ENCODE measurements at regions not wholly inside any gene's neighbourhood (a gene's known extent, or its start where the extent isn't known, plus 50 kb on each side); places are given as distances from the start of the nearest gene placed in this dataset.
"Not testable (repeated sequence)": the region's sequence is repeated elsewhere in the genome, so short reads cannot be mapped to it uniquely, and the experiment has no call there.

DNA sequence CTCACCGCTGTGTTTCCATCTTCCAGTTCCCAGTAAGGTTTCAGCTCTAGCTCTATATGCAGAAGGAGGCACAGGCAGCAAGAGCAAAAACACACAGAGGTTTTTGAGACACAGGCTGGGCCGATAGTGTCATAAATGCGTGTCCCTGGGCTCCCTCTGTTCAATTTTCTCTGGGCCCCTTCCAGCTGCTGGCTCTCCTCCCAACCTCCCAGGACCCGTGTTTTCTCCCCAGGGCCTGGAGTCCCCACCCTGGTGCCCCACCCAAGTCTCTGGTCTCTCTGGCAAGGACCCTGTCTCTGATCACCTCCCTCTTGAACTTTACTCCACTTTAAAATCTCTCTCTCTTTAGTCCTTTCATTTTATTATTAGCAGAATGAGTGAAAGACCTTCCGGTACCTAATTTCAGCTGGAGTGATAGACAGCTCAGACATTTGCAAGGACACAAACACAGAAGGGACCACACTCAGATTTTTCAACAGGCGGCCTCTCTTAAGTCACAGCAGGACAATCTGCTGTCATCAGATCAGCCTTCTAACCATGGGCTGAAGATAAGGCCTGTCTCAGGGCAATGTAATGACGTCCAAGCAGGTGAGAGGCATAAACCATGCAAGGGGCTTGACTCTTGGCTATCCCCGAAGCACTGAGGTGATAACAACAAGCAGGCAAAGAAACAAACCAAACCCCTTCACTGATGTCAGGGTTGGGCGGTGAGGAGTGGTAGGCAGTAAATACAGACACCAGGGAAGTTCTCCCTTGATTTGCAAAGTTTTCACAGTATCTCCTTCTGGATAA is 190.0 kb upstream of the IRS2 start:
- no peak for DNase-seq

DNA sequence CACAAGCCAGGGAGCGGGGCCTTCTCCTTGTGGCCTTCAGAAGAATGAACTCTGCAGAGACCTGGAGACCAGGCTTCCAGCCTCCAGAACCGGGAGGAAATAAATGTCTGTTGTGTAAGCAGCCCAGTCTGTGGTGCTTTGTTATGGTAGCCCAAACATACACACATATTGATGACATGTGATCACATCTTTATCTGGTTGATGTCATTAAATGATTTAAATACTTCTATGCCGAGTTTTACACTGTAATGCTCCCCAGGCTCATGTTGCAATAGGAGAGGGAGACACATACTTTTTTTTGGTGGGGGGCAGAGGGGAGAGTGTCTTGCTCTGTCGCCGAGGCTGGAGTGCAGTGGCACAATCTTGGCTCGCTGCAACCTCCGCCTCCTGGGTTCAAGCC is 188.0 kb upstream of the IRS2 start:
- no peak for DNase-seq

DNA sequence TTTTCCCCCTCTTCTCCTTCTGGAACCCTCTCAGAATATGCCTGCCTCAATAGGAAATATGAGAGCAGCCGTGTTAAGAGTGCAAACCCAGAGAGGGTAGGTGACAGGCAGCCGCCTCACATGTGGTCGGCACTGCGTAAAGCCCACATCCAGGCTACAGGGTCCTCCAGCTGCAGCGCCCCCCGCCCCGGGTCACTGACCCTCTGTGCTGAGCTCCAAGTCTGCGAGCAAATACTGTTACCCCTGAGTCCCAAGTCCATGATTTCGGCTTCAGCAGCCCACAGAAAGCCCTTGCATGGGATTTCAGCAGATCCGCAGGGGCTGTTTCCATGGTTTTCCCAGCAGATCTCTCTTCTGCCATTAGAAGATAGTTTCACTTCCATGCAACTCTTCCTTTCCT is 186.9 kb upstream of the IRS2 start:
- no peak for DNase-seq

DNA sequence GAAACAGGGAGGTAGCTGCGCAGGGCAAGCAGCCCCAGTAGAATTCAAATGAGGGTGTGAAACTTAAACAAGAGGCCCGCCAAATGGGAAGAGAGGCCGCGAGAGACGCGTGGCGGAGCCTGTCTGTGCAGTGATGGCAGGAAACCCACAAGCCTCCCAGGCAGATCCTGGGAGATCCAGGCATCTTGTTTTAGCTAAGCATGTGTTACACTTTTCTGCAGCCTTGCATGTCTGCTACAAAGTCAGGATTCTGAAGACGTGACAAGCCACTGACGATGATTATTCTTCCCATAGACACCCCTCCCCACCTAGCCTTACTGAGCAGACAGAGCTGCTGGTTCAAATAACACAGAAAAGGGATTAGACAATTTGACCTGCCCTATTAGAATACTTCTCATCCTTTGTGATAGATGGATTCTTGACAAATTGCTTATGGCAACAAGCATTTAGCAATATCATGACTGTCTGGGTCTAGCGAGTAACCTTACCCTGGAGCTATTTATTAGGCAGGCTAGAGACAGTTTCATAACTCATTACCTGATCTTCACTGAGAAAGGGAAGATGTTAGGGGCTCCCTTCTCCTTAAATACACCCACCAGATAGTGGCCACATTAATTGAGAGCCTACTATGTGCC is 185.2 kb upstream of the IRS2 start:
- DNase-seq, result no peak

DNA sequence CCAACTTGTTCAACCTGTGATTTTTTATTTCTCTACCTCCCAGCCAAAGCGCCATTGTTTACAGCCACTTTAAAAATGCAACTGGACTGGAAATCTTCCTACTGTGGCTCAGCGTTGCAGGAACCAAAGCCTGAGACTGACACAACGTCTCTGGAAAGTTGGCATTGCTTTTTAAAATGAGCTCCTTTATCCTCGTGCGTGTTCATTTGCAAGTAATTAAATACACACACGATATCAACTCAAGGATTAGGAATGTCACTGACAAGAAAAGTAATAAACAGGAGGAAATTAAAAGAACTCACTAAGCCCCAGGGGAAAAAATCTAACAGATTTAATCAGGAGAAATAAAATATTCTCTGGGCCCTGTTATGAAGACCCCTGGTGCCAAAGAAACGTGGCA is 184.6 kb upstream of the IRS2 start:
- no peak for DNase-seq

DNA sequence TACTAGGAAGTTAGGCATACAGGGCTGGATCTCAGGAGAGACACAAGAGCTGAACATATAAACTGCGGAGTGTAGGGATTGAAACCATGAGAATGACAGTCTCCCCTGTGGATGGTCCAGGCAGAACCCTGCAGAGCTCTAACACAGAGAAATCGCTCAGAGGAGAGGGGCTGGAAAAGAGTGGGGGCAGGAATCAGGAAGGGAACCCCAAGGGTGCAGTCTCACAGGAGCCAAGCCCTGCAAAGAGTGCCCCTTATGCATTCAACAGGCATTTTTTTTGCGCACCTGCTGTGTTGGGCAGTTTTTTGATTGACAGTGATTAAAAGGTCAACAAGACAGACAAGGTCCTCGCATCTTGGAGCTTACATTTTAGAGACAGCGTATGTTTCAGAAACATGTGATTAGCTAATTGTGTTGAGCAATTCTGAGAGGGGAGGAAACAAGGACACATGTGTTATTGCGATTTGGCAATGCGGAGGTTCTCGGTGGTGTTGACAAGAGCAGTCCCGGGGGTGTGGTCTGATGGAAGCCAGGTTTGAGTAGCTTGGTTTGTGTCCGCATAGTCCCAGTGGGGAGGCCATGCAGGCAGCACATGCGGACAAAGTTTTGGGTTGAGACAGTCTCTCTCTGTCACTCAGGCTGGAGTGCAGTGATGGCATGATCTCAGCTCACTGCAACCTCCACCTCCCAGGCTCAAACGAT is 182.6 kb upstream of the IRS2 start:
- DNase-seq, result no peak

DNA sequence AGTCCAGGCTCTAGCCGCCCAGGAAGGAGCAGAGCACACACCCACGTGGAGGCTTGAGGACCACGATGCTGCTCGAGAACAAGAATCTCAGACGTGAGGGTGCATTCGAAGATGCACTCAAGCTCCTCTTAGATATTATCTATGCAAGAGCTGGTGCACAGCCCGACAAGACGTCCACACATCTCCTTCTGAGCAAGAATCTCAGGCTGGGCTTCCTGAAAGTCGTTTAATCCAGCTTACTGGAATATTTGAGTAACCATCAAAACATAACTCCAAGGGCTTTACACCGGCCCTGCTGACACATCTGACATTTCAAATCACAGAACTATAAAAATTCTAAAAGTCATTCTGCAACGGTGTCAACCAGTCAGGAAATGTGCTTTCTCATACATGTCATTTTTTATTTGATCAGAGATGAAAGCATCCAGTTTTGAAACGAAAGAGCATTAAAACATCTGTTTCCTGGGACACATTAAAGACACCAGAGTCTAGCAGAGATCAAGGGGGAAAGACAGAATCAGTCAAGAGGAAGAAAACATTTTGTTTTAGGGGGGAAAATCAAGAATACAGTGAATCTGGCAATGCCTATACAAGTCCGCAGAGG is 177.7 kb upstream of the IRS2 start:
- no peak for DNase-seq

DNA sequence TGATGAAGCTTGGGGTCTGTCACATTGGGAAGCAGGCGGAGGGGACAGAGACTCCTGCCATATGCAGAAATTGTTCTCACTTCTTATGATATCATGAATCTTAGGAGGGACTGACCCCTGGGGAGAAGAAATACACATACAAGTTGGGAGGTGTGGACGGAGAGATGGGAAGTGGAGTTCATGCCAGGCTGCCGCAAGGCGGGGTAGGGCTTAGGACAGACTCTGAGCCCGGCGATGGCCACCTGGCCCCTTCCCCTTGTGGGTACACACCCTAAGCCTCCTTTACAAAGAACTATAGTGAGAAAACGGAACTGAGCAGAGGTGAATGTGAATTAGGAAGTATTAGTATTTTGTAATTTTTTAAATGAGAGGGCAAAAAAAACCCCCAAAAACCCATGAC is 177.0 kb upstream of the IRS2 start:
- DNase-seq, result no peak

DNA sequence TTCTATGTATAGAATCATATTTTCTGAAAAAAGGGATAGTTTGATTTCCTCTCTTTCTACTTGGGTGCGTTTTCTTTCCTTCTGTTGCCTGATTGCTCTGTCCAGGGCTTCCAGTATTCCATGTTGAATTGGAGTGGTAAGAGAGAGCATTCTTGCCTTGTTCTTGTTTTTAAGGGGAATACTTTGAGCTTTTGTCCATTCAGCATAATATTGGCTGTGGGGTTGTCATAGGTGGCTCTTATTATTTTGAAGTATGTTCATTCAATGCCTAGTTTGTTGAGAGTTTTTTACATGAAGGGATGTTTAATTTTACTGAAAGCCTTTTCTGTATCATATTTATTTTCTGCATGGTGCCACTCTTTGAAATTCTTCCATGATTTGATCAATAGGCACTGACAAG is 173.5 kb upstream of the IRS2 start:
- no peak for DNase-seq

DNA sequence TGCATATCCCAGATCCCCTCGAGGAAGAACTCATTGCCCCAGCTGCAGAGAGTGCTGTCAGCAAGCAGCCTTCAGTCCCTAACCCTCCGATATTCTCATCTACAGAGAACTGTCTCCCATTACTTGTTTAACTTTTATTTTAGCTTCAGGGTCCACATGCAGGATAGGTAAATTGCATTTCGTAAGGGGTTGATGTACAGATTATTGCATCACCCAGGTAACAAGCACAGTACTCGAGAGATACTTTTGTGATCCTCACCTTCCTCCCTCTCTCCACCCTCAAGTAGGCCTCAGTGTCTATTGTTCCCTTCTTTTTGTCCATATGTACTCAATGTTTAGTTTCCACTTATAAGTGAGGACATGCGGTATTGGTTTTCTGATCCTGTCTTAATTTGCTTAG is 171.5 kb upstream of the IRS2 start:
- no peak for DNase-seq

DNA sequence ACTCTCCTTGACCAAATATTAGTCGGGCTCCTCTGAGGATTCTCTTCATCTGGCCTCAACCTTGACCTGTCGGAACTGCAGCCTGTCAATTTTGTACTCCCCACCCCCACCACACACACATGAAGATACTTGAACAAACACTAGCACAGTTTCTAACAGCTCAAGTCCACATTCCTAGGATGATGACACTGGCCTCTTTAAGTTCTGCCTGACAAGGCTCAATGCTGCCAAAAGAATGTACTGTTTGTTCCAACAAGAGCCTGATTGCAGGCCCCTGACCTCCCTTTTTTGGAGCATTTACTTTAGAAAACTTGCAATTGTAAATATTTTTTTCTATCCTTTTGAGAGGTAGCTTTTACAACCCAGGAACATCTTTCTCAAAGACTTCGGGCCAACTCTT is 169.2 kb upstream of the IRS2 start:
- DNase-seq, result no peak

DNA sequence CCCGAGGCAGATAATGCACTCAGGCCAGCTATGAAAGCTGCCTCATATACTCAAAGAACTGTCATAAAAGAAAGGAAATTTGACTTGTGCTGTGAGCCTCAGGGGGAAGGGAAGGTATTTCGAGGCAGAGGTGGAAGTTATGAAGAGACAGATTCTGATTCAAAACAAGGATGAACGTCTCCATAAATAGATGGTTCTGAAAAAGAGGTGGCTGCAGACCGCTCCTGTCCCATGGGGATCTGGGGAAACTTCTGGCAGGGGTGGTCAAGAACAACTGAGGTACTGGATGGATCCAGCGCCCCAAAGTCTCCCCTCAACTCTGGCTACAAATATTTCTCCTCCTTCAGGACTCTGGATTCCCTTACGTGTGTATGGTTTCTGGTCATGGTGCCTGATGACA is 168.1 kb upstream of the IRS2 start:
- DNase-seq, result no peak

DNA sequence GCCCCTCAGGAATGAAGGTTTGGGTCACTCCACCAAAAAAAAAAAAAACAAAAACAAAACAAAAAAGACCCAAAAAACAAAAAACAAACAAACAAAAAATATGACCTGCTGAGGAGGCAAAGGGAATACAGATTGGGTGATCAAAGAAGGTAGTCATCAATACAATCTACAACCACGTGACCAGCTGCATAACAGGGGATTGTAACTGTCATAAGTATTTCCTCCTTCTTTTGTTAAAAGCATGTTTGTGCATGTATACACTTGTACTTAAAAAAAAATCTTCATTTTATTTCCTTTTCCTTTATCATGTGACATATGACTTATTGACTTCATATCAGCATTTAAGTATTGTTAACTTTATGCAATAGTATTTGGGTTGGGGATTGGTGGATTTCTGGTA is 165.1 kb upstream of the IRS2 start:
- DNase-seq, result no peak

DNA sequence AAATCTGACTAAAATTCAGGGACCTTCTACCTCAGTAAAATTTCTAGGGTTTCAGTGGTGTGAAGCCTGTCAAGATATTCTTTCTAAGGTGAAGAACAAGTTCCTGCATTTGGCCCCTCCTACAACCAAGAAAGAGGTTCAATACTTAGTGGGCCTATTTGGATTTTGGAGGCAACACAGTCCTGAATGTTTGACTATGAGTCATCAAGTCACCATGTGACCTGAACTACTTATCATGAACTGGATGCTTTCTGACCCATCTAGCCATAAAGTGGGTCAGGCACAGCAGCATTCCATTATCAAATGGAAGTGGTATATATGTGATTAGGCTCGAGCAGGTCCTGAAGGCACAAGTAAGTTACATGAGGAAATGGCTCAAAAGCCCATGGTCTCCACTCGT is 163.0 kb upstream of the IRS2 start:
- no peak for DNase-seq

DNA sequence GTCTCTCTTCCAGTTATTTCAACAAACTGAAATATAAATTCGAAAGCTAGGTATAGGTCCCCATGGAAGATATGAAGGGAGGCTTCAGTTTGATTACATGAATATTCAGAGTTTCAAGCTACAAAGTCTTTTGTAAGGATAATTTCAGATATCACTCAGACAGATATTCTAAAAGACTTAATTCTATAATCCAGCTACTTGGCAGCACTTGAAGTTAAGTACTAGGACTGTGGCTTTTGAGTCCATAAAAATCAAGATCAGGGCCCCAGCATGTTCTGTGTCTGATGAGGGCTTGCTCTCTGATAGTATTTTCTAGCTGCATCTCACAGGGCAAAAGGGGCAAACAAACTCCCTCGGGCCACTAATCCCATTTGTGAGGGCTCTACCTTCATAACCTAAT is 160.6 kb upstream of the IRS2 start:
- DNase-seq, result no peak

DNA sequence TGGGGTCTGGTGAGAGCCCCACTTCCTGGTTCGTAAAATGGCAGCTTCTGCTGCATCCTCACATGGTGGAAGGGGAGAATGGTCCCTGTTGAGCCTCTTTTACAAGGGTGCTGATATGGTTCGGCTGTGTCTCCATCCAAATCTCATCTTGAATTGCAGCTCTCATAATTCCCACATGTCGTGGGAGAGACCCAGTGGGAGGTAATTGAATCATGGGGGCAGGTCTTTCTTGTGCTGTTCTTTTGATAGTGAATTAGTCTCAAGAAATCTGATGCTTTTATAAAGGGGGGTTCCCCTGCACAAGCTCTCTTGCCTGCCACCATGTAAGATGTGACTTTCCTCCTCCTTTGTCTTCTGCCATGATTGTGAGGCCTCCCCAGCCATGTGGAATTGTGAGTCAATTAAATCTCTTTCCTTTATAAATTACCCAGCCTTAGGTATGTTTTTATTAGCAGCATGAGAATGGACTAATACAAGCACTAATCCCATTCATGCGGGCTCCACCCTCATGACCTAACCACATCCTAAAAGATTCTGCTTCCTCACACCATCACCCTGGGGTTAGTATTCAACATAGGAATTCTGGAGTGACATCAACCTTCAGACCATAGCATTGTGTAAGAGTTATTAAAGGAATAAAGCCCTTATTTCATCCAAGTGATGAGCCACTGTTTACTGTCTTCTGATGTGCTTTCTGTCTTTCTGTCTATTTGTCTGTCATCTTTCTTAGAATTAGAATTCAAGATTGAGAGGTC is 159.0 kb upstream of the IRS2 start:
- no peak for DNase-seq

DNA sequence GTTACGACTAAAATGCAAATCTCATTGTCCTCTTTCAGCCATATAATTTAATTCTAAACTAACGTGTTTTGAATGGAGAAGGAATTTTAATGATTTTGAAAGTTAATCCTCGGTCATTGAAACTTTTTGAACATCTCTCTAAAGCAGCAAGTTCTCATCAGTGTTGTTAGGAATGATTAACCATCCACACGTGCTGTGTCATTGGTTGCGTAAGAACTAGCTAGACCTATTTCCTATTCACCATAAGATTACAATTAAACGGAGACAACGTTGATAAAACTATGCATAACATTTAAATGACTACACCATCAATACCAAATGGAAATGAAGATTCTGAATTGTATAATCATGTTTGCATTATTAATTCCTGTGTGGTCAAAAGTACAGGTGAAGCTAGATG is 155.6 kb upstream of the IRS2 start:
- DNase-seq, result no peak

DNA sequence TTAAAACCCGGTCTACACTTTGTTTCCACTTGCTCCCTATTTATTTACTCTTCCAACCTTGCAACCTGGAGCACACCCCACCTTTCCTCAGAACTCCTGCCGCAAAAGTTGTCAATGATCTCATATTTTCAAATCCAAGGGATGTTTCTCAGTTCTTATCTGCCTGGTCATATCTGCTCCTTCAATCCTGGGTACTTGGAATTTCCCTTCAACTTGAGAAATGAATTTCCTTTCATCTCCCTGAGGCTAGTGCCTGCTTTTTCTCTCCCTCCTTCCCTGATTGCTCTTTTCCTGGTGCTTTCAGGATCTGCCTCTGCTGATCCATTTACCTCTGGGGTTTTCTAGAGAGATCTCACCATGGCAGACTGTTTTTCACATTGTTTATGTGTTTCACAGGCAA is 154.8 kb upstream of the IRS2 start:
- no peak for DNase-seq

DNA sequence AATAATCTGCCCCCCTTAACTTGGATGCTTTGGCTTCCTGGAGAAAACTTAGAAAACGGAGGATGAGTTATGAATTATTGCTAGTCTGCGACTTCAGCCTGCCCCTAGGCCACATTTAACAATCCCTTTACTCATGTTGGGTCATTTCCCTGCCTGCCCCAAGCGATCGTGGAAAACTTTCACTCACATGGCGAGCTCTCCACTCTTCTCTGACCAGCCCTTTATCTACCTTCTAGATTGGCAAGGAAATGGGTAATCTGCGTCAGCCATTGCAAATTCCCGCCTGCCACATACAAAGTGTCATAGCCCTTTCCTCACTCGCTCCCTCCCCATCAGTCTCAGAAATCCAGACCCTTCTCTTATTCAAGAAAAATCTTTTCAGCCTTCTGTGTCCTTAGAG is 154.3 kb upstream of the IRS2 start:
- DNase-seq, result no peak

DNA sequence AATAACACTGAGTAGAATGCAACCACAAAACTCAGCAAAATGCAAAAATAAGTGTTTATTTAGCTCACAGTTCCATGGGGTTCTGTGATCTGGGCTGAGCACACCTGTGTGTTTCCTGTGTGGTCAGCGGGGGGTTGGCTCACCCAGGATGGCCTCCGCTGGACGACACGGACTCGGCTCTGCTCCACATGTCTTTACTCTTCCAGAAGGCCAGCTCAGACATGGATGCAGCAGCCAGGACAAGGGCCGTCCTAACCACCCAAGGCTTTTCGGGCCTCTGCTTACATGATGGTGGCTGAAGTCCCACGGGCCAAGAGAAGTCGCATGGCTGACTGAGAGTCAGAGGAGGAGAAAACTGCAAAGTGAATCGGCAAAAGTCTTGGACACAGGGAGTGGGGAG is 153.5 kb upstream of the IRS2 start:
- no peak for DNase-seq

DNA sequence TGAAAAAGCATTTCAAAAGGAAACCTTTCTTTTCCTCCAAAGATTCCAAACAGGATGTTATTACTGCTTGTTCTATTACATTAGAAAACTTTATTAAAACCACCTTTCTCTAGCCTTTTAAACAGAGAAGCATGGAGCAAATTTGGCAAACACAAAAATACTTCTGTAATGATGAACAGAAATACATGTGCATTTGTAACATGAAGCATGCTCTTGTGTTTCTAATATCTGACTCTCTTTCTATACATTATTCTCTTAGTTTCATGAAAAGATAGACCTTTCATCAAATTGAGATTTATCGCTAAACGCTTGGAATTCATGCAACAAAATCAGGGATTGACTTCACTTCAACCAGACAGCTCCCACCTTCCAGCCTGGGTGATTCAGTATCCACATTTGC is 152.8 kb upstream of the IRS2 start:
- DNase-seq, result no peak

DNA sequence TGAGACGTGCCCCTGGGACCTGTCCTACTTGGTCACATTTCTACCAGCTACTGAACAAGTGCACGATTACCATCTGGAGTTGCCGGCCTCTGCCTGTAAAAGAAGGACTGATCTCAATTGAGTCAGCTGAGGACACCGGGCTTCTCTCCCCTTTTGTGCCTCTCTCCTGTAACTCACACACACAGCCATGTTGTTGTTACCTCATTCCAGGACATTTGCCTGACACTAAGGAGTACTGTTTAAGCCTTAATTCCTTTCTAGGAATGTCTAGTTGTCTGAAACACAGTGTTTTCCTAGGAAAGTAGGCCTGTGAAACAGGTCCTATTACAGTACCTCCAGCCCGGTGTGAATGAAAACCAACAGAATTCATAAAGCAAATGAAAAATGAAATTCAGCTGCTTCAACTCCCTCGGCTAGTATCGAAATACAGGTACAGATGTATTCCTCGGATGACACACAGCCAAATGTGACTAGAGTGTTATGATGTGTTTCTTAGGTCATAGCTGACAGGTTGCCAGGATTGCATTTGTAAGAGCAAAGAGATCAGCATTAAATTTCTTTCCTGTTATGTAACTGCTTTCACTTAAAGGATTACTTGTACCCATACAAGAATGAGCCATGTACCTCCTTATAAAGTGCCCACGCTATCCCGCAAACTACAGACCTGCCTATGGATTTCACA is 152.0 kb upstream of the IRS2 start:
- no peak for DNase-seq

DNA sequence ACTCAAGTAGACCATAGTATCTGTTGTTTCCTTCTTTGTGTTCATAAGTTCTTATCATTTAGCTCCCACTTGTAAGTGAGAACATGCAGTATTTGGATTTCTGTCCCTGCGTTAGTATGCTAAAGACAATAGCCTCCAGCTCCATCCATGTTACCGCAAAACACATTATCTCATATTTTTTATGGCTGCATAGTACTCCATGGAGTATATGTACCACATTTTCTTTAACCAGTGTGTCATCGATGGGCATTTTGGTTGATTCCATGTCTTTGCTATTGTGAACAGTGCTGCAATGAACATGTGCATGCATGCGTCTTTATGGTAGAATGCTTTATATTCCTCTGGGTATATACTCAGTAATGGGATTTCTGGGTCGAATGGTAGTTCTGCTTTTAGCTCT is 148.1 kb upstream of the IRS2 start:
- DNase-seq, result not testable (repeated sequence)

Data from NCI-H2171 treated with DMSO at 0.1 percent for 48 hours (cell line).